NB4 (cell line): ENCODE measurements at regions not wholly inside any gene's neighbourhood (a gene's known extent, or its start where the extent isn't known, plus 50 kb on each side); places are given as distances from the start of the nearest gene placed in this dataset.

Experiments
- MYC ChIP-seq: IDR thresholded peaks from 2 replicates; pipeline ENCODE4 v1.6.1; 2011; ENCODE audit warnings: low read depth, low read length
- TF ChIP-seq, protein P1 (sequence below): IDR thresholded peaks from one replicate; pipeline ENCODE4 v1.5.1; 2012; ENCODE audit warnings: low read depth, low read length

DNA sequence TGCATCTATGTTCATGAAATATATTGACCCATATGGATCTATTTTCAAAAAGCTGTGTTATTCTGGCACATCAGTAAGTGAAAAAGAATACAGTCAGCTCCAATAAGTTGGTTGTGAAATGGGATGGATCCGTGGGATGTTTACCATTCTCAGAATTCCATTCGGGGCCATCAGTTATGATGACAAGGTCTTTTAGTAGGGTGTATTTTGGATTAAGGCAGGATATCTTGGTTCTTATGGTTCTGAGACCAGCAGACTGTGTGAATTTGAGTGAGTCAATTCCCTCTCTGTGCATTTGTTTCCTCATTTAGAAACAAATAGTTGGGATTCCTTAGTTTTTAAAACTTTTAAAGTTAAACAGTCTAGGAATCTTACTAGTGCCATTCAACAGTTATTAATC, 287.4 kb downstream of the CD109 start:
- no peak for TF ChIP-seq MYC
- TF ChIP-seq, protein P1, sequence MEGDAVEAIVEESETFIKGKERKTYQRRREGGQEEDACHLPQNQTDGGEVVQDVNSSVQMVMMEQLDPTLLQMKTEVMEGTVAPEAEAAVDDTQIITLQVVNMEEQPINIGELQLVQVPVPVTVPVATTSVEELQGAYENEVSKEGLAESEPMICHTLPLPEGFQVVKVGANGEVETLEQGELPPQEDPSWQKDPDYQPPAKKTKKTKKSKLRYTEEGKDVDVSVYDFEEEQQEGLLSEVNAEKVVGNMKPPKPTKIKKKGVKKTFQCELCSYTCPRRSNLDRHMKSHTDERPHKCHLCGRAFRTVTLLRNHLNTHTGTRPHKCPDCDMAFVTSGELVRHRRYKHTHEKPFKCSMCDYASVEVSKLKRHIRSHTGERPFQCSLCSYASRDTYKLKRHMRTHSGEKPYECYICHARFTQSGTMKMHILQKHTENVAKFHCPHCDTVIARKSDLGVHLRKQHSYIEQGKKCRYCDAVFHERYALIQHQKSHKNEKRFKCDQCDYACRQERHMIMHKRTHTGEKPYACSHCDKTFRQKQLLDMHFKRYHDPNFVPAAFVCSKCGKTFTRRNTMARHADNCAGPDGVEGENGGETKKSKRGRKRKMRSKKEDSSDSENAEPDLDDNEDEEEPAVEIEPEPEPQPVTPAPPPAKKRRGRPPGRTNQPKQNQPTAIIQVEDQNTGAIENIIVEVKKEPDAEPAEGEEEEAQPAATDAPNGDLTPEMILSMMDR, result no peak
